Effector CD4-positive, alpha-beta T cell (primary cell): ENCODE measurements at regions not wholly inside any gene's neighbourhood (a gene's known extent, or its start where the extent isn't known, plus 50 kb on each side); places are given as distances from the start of the nearest gene placed in this dataset.
"Not testable (repeated sequence)": the region's sequence is repeated elsewhere in the genome, so short reads cannot be mapped to it uniquely, and the experiment has no call there.

ENCODE experiments used
- DNase-seq: peaks from one replicate; pipeline ENCODE4 v3.0.0-alpha.2; 2020

DNA sequence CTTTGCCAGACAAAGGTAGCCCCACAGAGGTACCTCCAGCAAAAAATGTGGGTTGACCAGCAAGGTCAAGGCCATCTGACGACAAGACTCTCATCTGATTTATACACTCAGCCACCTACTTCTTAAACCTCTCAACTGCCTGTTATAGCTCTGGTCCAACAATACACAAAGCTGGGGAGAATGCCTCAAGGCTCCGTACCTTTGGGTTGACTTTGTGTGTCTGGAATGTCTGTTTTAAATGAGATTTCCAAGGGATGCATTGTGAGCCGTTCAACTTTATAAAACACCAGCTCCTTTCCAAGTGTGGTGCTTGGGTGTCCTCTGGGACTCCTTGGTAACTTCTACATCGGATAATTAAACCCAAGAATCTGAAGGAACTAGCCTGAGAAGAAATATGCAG, 167.0 kb upstream of the RPL34 start:
- no peak for DNase-seq

DNA sequence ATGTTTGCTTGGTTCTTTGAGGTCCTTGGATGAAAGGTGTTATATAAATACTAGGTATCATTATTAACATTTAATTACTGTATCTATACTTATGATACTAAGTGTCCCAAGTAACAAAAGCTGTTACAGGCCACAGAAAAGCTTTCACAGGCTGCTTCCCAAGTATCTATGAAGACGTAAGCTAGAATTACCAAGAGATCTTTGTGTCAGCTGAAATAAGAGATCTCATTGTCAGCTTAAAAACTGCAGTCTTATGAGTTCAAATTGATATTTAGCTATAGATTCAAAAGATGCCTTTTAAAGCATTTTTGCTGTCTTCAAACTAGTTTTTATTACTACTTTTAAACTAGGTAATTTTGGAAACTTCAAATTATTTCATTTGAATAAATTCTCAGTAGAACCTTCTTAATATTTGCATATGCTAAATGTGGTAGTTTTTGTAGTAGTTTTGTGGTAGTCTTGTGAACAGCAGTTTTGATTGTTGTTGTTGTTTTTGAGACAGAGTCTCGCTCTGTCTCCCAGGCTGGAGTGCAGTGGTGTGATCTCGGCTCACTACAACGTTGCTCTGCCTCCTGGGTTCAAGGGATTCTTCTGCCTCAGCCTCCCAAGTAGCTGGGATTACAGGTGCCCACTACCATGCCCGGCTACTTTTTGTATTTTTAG, 170.0 kb upstream of the RPL34 start:
- no peak for DNase-seq

DNA sequence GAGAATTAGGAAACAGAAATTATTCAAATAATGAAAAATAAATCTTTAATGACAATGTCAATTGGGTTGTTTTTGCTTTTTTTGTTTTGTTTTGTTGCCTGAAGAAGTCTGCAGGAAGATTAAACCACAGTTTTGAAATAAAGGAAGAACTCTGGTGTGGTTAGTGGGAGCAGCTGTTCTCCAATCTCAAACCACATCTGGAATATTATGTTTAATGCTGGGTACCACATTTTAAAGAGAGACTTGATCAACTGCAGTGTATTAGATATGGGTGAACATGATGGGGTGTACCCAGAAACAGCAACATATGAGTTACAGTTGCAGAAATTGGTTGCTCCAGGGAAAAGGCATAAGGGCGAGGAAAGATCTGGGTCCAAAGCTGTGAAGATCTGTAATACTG, 171.2 kb upstream of the RPL34 start:
- no peak for DNase-seq

DNA sequence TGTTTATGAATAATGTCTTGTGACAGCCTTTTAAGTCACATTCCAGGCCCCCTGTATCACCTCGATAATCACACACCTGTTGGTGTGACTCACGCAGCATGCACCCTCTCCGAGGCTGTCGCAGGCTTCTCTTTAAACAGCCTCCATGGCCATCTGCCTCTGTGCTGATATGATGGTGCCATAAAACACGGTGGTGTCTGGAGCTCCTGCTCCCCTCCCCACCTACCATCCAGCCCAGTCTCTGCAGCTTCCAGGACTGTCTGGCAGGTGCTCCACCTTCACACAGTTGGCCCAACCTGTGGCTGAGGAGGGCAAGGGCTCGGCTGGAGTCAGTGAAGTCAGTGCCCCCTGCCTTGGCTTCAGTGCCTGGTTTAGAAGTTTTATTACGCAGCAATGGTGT, 173.8 kb upstream of the RPL34 start:
- no peak for DNase-seq

DNA sequence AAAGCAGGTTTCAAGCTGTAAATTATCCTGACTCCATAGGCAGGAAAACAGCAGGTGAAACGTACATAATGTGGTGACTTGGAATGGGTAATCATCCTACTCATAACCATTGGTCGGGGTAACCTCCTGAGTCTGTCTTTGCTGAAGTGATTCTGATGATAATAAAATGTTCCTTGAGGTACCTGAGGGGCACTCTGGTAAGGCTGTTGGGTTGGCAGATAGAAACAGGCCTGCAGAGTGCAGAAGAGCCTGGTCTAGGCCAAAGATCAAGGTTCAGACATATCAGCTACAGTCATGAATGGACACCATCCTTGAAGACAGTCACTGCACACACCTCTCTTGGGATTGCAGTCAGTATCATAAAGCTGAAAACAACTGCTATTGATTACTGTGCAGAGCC, 174.7 kb upstream of the RPL34 start:
- DNase-seq: no peak

DNA sequence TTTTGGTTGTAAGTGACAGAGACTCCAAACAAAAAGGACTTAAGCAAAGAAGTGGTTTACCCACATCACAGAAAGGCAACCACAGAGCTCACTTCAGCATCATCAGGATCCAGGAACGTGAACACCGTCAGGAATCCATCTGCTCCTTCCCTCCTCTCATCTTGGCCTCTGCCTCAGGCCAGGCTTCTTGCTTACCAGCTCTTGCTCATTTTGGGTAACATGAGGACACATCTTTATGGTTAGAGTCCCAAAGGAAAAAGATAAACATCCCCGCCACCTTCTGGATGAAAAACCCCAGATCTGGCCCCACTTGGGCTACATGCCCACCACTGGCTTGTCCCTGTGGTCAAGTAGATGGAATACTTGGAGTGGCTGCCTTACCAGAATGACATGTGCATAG, 176.8 kb upstream of the RPL34 start:
- DNase-seq: no peak

DNA sequence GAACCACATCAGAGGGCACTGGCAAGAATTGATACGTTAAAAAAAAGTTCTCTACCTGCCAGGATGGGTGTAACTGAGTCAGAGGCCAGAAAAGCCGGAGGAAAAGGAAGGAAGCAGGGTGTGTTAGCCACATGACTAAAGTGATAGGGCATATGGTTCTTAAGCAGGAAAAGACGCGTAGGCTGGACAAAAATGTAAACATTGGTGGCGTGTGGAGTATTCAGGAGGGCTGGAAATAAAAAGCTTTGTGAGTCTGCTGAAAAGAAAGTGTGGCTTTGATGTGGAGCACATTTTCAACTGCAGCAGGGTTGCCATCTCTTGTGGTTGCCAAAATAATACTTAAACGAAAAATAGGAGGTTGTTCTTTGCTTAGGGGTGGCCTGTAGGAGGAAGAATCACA, 186.5 kb upstream of the RPL34 start:
- peak; percentile 3 for DNase-seq

DNA sequence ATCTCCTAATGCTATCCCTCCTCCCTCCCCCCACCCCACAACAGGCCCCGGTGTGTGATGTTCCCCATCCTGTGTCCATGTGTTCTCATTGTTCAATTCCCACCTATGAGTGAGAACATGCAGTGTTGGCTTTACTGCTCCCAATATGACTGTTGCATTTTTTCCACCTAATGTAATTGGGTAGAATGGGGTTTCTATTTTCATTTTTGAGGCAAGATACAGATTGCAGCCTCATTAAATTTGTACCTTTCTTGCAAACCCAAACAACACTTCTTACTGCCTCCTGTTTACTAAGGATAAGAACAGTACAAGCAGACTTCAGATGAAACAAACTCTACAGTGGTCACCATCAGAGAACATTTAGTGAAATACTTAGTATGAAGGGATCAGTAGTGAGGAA, 187.0 kb upstream of the RPL34 start:
- DNase-seq: not testable (repeated sequence)

DNA sequence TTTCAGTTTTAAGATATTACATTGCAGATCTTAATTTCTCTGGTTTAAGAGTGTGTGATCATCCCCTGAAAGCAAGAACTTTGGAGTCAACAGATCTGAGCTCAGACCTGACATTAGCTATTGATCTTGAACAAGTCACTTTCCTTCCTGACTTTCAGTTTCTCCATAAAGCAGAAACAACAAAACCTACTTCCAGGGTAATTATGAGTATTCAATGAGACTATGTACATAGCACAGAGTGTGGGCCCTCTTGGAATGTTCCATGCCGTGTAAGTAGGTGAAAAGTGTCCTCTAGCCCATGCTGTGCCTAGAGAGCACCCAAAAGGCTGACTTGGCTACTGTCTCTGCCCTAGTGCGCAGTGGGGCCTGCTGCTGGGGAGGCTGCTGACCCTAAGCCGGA, 188.0 kb upstream of the RPL34 start:
- no peak for DNase-seq

DNA sequence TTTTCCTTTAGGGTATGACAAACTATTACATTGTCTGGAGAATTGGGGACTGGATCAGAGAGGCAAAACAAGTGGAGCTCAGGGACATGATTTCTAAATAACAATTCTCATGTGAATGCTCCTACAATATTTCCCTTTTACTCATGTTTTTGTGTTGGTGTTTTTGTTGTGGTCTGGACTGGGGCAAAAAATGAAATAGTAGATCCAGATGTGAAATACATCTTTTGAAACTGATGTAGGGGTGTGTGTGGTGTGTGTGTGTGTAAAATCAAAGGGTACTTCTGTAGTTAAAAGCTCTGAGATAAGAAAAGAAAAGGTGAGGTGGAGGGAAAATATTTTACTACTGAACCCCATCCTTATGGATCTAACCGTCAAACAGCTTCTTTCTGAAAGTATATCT, 188.4 kb upstream of the RPL34 start:
- no peak for DNase-seq

DNA sequence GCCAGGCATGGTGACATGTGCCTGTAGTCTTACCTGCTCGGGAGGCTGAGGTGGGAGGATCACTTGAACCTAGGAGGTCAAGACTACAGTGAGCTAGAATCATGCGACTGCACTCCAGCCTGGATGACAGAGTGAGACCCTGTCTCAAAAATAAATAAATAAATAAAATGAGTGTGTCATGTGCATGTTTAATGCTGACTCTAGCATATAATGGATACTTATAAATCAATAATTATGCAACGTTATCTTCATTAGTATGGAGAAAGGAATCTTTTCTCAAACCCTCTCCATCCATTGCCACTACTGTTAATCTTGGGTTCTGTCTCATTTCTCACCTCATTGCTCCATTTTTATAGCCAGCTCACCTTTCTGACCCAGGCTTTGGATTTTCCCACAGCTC, 189.5 kb upstream of the RPL34 start:
- no peak for DNase-seq

DNA sequence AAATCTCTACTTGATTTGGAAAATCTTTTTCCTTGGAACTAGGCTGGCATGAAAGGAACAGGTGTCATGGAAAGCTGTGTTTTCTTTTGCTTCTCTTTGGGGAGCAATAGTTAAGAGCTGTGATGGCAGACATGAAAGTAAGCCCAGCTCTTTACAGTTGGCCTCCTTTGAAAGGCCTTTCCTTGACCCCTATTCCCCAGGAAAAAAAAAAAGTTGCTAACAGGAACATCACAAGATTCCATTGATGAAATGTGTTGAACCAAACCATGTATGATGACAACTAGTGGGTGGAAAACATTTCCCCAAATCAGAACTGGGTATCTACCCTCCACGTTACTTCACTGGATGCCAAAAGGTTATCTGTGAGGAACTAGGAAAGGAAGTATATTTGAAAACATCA, 190.7 kb upstream of the RPL34 start:
- no peak for DNase-seq

DNA sequence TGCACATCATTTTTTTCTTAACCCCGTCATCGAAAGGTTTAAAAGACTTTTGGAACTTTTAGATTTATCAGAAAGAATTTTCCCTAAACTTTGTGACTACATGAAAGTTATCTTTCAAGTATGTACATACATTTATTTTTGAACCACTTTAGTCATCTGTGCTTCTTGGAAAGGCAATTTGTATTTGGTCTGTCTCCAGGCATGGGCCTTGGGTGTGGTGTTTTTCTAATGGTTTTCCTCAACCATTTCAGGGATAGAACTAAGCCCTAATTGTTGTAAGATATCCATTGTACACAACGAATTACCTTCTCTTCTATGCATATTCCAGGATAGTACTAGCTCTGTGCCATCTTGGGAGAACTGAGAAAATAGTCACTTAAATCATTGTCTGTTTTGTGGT, 191.5 kb upstream of the RPL34 start:
- DNase-seq: no peak

DNA sequence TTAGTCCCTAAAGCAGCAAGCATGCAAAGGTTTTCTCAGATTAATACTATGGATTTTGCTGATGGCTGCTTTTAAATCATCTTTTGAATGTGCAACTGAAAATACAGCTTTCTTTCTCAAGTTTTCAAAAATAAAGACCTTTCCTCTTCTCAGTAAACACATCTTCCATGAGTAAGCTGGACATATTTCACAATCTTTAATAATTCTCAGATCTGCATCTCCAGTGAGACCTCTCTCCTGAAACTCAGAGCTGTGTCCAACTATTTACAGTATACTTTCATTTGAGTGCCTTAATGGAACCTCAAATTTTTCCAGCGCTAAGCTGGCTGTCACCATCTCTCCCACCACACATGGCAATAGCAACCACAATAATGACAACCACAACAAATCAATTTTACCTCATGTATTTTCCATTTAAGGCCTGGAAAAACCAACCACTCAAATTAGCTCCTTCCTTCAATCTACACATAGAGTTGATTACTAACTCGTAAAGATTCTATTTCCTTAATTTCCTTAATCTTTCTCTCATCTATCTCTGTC, 192.4 kb upstream of the RPL34 start:
- DNase-seq: no peak

DNA sequence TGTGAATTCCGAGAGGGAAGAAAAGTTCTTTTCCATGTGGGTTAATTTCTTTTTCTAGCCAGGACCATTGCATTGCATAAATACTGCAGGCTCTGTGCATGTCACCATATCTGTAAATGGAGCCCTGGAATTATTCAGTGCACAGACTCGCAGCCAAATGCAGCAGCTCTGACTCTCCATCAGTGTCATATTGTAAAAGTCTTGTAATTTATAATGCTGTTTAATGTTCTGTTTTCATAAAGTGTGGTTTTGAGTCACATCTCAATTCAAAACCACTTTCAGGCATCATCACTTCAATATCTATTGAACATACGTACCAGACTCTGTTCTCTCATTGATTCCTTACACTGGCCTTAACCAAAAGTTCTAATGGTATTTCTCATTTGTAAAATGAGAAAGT, 193.9 kb upstream of the RPL34 start:
- DNase-seq: no peak

DNA sequence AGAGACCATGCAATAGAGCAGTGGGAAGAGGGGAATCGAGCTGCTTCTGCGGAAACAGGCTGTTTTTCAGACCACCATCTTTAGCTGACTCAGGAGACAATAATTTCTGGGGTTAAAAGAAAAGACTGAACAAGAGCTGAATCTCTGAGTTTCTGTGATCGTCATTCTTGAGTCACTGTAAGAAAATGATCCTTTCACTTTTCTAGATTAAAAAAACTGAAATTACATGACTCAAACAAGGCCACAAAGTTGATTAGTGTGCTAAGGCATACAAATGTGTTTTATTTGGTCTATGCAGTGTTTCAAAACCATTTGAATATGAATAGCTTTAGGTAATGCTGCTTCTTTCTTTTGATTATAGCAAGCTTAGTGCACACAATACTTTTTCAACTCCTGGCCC, 194.4 kb upstream of the RPL34 start:
- no peak for DNase-seq

DNA sequence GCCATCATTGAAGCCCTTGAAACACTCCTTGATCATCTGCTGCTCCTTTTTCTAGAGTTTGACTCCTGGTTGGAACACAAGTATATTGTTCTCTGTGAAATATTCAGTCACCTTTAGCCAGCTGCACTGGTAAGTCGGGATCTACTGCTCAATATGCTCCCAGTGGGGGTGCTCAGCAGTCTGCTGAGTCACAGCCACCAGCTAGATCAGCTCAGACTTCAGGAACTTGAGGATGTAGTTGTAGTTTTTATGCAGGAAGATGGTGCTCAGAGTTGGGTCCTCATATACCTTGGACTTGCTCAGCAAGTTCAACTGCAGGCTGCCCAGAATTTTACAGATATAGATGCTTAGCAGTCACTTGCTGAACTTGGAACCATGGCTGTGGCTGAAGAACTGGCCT, 202.5 kb upstream of the RPL34 start:
- no peak for DNase-seq

DNA sequence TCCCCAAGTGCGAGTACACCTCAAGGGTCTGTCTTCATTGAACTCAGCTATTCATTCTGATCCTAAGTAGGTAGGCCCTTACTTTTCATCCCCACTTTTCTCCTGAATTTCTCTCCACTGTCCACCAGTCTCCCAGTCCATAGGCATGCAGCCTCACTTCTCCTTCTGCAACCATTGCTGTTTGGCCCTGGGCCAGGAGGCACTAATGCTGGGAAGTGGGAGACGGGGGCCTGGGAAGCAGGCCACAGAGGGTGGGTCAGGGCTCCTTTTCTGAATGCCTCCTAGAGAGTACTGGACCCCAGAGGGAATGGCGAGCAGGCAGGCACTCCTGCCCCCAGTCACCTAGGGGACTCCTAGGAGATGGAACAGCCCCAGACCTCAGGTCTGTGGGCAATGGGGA, 203.5 kb upstream of the RPL34 start:
- no peak for DNase-seq

DNA sequence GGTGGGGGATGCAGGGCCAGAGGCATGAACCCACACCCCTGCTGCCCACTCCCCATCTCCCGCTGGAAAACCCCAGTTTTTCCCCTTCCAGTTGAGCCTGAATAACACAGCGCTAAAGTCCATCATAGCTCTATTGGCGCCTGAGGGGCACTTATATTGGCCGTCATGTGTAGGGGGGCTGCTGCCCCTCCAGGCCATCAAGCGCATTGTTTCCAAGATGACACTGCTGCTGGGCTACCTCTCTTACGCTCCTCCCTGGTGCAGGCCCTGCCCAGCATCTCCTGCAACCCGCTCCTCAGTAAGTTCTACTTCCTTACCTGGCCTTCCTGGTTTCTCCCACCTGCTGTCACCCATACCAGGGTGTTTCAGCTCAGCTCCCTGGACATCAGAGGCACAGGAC, 205.0 kb upstream of the RPL34 start:
- DNase-seq: no peak

DNA sequence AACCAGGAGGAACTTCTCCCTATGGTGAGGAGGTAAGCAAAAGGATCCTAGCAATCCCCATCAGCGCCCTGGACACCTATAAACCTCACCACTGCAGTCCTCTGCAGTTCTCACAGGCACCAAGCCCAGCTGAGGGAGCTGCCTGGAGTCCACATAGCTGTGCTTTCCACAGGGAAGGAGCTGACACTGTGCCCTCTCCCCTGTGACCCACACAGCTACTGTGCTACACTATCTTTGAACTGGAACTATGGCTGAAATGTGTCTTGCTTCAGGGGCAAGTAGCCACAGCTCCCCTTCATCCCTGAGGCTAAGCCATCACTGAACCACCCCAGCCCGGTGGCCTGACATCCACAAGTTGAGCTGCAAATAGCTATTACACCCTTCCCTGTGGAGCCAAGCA, 208.5 kb upstream of the RPL34 start:
- DNase-seq: no peak

DNA sequence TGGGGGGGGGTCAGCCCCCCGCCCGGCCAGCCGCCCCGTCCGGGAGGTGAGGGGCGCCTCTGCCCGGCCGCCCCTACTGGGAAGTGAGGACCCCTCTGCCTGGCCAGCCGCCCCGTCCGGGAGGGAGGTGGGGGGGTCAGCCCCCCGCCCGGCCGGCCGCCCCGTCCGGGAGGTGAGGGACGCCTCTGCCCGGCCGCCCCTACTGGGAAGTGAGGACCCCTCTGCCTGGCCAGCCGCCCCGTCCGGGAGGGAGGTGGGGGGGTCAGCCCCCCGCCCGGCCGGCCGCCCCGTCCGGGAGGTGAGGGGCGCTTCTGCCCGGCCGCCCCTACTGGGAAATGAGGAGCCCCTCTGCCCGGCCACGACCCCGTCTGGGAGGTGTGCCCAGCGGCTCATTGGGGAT, 210.7 kb upstream of the RPL34 start:
- DNase-seq: not testable (repeated sequence)

DNA sequence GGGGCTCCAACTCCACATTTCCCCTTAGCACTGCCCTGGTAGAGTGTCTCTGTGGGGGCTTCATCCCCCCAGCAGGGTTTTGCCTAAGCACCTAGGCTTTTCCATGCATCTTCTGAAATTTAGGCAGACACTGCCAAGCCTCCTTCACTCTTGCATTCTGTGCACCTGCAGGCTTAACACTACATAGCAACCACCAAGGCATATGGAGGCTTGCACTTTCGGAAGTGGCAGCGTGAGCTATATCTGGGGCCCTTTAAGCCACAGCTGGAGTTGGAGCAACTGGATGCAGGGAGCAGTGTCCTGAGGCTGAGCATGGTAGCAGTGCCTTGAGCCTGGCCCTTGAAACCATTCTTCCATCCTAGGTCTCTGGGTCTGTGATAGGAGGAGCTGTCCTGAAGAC, 214.8 kb upstream of the RPL34 start:
- DNase-seq: no peak

DNA sequence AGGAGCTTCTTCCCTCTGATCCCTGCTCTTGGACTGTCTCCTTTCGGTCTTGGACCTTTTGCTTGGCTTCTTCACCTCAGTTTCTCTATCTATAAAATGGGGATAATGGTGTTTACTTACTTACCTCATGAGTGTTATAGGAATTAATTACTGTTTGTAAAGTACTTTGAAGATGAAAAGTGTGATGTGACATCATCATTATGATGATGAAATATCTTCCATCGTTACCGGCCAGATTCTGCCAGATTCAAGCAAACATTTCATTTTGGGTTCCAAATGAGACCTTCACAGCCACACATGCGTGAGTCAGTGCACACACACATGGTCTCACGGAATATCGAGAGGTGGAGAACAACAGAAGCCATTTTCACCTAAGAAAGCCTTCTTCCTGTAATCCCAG, 220.1 kb upstream of the RPL34 start:
- DNase-seq: no peak

DNA sequence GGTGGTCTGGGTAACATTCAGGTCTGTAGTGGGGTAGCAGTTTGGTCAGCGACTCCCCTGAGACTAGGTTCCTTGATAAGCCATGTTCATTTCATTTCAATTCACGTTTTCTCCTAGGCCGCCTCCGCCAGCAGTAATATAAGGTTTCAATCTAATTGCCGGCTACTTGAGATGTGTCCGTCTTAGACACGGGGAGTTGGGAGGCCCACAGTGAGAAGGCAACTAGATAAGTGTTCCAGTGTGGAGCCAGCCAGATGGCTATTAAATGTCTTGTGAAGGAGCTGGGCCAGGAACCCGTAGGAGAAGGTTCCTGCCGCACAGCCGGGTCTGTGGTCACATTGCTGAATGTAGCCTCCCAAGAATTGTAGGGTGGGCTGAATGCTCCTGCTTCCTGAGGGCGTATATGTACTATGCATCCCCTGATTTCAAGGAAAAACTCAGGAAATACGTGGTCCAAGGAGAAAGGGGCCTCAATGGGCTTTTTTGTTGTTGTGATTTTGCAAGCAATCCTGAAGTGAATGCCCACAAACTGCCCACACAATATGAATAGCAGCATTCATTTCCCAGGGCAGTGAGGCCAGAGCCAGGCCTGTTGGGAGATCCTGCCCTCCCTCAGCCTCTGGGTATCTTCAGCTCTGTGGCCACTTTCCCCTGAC, 220.6 kb upstream of the RPL34 start:
- no peak for DNase-seq

DNA sequence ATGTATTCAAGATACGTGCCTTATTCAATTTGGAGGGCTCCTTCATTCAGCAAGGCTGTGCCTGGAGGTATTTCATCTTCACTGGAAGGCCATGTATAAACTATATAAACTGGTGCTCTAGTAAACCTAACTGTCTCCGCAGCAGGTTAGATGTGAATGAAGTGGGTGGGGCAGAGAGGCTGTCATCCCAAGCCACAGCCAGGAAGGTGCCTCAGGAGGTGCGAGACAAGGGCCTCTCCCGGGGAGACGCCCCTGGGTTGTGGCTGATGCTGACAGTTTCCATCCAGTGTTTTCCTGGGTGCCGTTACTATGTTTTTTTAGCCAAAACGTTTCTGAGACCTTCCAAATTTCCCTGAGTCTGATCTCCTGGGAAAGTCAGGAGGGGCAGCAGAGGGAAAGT, 221.5 kb upstream of the RPL34 start:
- DNase-seq: no peak
